HEK293 (cell line): ENCODE measurements at regions not wholly inside any gene's neighbourhood (a gene's known extent, or its start where the extent isn't known, plus 50 kb on each side); places are given as distances from the start of the nearest gene placed in this dataset.

Source experiments
- CTCF ChIA-PET: fragments of 350-600 bp; formaldehyde crosslinking; extraction: SDS; loops from one replicate; lab custom pipeline; 2021; ENCODE audit warnings: antibody characterized with exemption; lab: Yijun Ruan, JAX
- POLR2A ChIA-PET: fragments of 300-600 bp; formaldehyde crosslinking; extraction: SDS; loops from one replicate; lab custom pipeline; 2020; ENCODE audit warnings: antibody characterized with exemption, inconsistent platforms; lab: Yijun Ruan, JAX
- H3K27ac ChIP-seq: fragments of 200-500 bp; sonication (Bioruptor generic); 2 replicates; pipeline ENCODE4 v1.5.1; 2014; ENCODE audit warnings: low read depth, low read length, control low read depth, inconsistent platforms; ENCODE audit errors: extremely low read depth
- H3K36me3 ChIP-seq, 2 experiments: fragments of 200-500 bp in 1 of 2; sonication (Bioruptor generic) in 1 of 2; 1 replicate in 1 of 2; 2 replicates in 1 of 2; pipeline ENCODE4 v1.5.1; 2014 to 2017; ENCODE audit warnings: inconsistent platforms in 2 of 2, low read length in 2 of 2; ENCODE audit not compliant: control insufficient read depth in 2 of 2, insufficient read depth in 1 of 2
- H3K4me1 ChIP-seq: fragments of 200-500 bp; sonication (Bioruptor generic); 2 replicates; pipeline ENCODE4 v1.5.1; 2014; ENCODE audit warnings: mild to moderate bottlenecking, low read length, inconsistent platforms; ENCODE audit not compliant: control insufficient read depth, insufficient read depth
- H3K4me3 ChIP-seq: 2 replicates; pipeline ENCODE4 v1.5.1; 2011; ENCODE audit warnings: low read depth, mild to moderate bottlenecking, control low read depth, low read length, moderate library complexity
- H3K9me3 ChIP-seq: fragments of 200-500 bp; sonication (Bioruptor generic); 2 replicates; pipeline ENCODE4 v1.5.1; 2014; ENCODE audit warnings: low read depth, low read length, inconsistent platforms; ENCODE audit not compliant: control insufficient read depth, insufficient read depth
- GLI4 ChIP-seq: fragments of 450-650 bp; formaldehyde crosslinking; IDR thresholded peaks from 2 replicates; pipeline ENCODE4 v1.5.1; 2016; ENCODE audit warnings: missing biosample characterization, missing genetic modification characterization
- HOXA7 ChIP-seq: sonication (generic); formaldehyde crosslinking; IDR thresholded peaks from 2 replicates; pipeline ENCODE4 v1.8.1; 2022; ENCODE audit warnings: missing genetic modification reagents, borderline replicate concordance
- SCRT1 ChIP-seq: fragments of 450-650 bp; formaldehyde crosslinking; IDR thresholded peaks from 2 replicates; pipeline ENCODE4 v1.5.1; 2016; ENCODE audit warnings: missing biosample characterization, missing genetic modification characterization, borderline replicate concordance
- ZBTB7A ChIP-seq: fragments of 450-650 bp; formaldehyde crosslinking; IDR thresholded peaks from 2 replicates; pipeline ENCODE4 v1.5.1; 2016; ENCODE audit warnings: low read depth, missing biosample characterization, missing genetic modification characterization
- ZFP3 ChIP-seq: fragments of 450-650 bp; formaldehyde crosslinking; IDR thresholded peaks from 2 replicates; pipeline ENCODE4 v1.5.1; 2016; ENCODE audit warnings: low read depth, missing biosample characterization, missing genetic modification characterization
- ZFP37 ChIP-seq: fragments of 450-650 bp; formaldehyde crosslinking; IDR thresholded peaks from 2 replicates; pipeline ENCODE4 v1.5.1; 2016; ENCODE audit warnings: missing biosample characterization, missing genetic modification characterization
- ZNF146 ChIP-seq: fragments of 450-650 bp; formaldehyde crosslinking; IDR thresholded peaks from 2 replicates; pipeline ENCODE4 v1.5.1; 2016; ENCODE audit warnings: missing biosample characterization, missing genetic modification characterization
- ZNF16 ChIP-seq: fragments of 450-650 bp; formaldehyde crosslinking; IDR thresholded peaks from 2 replicates; pipeline ENCODE4 v1.5.1; 2016; ENCODE audit warnings: low read depth, missing biosample characterization, missing genetic modification characterization
- ZNF175 ChIP-seq: fragments of 450-650 bp; formaldehyde crosslinking; IDR thresholded peaks from 2 replicates; pipeline ENCODE4 v1.5.1; 2016; ENCODE audit warnings: missing biosample characterization, missing genetic modification characterization
- ZNF221 ChIP-seq: fragments of 450-650 bp; formaldehyde crosslinking; IDR thresholded peaks from 2 replicates; pipeline ENCODE4 v1.5.1; 2017; ENCODE audit warnings: missing biosample characterization, missing genetic modification characterization, borderline replicate concordance
- ZNF24 ChIP-seq: fragments of 450-650 bp; formaldehyde crosslinking; IDR thresholded peaks from 2 replicates; pipeline ENCODE4 v1.5.1; 2016; ENCODE audit warnings: missing biosample characterization, missing genetic modification characterization
- ZNF248 ChIP-seq: fragments of 450-650 bp; formaldehyde crosslinking; IDR thresholded peaks from 2 replicates; pipeline ENCODE4 v1.5.1; 2017; ENCODE audit warnings: missing biosample characterization, missing genetic modification characterization
- ZNF501 ChIP-seq: fragments of 450-650 bp; formaldehyde crosslinking; IDR thresholded peaks from 2 replicates; pipeline ENCODE4 v1.5.1; 2016; ENCODE audit warnings: missing biosample characterization, missing genetic modification characterization
- ZNF510 ChIP-seq: fragments of 450-650 bp; formaldehyde crosslinking; IDR thresholded peaks from 2 replicates; pipeline ENCODE4 v1.5.1; 2018; ENCODE audit warnings: mild to moderate bottlenecking, missing genetic modification characterization, missing biosample characterization; ENCODE audit not compliant: insufficient replicate concordance
- ZNF677 ChIP-seq: fragments of 450-650 bp; IDR thresholded peaks from 2 replicates; pipeline ENCODE4 v1.5.0; 2018; ENCODE audit warnings: missing biosample characterization, mild to moderate bottlenecking, missing genetic modification characterization, moderate library complexity
- ZSCAN23 ChIP-seq: fragments of 450-650 bp; formaldehyde crosslinking; IDR thresholded peaks from 2 replicates; pipeline ENCODE4 v1.5.1; 2016; ENCODE audit warnings: missing biosample characterization, missing genetic modification characterization
- TF ChIP-seq, protein P1 (sequence below): fragments of 450-650 bp; formaldehyde crosslinking; conservative IDR thresholded peaks from 2 replicates; pipeline ENCODE4 v1.5.1; 2016; ENCODE audit warnings: low read depth, missing biosample characterization, missing genetic modification characterization
- TF ChIP-seq, protein P2 (sequence below): fragments of 450-650 bp; formaldehyde crosslinking; IDR thresholded peaks from 2 replicates; pipeline ENCODE4 v1.5.1; 2016; ENCODE audit warnings: missing biosample characterization, missing genetic modification characterization, low read depth
- TF ChIP-seq, protein P3 (sequence below): fragments of 450-650 bp; formaldehyde crosslinking; IDR thresholded peaks from 2 replicates; pipeline ENCODE4 v1.5.1; 2016; ENCODE audit warnings: missing biosample characterization, missing genetic modification characterization

DNA sequence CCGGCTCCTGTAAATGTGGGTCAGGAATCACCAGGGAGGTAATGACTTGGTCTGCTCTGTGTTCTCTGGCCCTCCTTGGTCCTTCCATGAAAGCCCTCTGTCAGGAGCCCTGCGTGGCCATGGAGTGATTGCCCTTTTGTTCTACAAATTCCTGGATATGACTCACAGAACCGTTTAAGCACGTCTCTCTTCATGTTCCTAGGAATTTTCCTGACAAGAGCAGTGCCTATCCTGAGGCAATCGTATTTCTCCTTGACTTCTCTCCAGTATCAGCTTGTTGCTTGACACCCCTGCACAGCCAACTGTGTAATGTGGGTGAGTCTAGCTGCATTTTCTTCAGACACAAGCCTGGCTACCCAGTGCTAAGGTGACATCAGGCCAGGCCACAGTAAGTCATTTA is 274.3 kb upstream of the ZNF462 start:
- no peak overlapping the region for H3K27ac ChIP-seq

DNA sequence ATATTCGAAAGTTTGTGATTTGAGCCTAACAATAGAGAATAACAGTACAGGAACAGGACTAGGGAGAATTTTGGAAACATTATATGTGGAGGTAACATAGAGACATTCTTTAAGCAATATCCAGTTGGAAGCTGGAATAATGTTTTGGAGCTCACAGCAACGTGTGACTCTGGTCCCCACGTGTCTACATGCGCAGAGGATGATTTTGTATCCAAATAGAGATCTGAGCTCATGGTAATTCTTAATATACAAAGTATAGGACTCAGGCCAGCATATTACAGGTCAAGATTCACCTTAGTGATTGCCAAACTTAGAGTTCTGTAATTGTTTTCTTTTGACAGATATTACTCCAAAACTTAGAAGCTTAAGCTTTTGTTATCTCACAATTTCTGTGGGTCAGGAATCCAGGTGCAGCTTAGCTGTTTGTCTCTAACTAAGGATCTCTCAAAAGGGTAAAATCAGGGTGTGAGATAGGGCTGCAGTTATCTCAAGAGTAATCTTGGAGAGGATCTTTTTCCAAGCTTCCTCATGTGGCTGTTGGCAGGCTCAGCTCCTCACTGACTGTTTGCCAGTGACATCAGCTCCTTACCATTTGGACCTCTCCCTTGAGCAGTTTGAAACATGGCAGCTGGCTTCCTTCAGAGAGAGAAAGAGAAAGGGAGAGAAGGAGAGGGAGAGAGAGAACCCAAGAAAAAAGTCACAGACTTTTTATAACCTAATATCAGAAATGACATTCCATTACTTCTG is 272.0 kb upstream of the ZNF462 start:
- no peaks in the 10 kb centered on the region for H3K9me3 ChIP-seq
- H3K4me3 ChIP-seq = no peak overlapping the region
- ChIA-PET CTCF (interaction anchor here (0.6 kb wide), 1 partner anchor 34 kb away, joined by 3 read pairs; no protein-coding TSS in a partner anchor), POLR2A (no interaction called here)
- no peaks in the 10 kb centered on the region for H3K4me1 ChIP-seq
- TF ChIP-seq, protein P1, sequence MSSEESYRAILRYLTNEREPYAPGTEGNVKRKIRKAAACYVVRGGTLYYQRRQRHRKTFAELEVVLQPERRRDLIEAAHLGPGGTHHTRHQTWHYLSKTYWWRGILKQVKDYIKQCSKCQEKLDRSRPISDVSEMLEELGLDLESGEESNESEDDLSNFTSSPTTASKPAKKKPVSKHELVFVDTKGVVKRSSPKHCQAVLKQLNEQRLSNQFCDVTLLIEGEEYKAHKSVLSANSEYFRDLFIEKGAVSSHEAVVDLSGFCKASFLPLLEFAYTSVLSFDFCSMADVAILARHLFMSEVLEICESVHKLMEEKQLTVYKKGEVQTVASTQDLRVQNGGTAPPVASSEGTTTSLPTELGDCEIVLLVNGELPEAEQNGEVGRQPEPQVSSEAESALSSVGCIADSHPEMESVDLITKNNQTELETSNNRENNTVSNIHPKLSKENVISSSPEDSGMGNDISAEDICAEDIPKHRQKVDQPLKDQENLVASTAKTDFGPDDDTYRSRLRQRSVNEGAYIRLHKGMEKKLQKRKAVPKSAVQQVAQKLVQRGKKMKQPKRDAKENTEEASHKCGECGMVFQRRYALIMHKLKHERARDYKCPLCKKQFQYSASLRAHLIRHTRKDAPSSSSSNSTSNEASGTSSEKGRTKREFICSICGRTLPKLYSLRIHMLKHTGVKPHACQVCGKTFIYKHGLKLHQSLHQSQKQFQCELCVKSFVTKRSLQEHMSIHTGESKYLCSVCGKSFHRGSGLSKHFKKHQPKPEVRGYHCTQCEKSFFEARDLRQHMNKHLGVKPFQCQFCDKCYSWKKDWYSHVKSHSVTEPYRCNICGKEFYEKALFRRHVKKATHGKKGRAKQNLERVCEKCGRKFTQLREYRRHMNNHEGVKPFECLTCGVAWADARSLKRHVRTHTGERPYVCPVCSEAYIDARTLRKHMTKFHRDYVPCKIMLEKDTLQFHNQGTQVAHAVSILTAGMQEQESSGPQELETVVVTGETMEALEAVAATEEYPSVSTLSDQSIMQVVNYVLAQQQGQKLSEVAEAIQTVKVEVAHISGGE (tag by site-specific recombination) = no peak
- TF ChIP-seq, protein P2, sequence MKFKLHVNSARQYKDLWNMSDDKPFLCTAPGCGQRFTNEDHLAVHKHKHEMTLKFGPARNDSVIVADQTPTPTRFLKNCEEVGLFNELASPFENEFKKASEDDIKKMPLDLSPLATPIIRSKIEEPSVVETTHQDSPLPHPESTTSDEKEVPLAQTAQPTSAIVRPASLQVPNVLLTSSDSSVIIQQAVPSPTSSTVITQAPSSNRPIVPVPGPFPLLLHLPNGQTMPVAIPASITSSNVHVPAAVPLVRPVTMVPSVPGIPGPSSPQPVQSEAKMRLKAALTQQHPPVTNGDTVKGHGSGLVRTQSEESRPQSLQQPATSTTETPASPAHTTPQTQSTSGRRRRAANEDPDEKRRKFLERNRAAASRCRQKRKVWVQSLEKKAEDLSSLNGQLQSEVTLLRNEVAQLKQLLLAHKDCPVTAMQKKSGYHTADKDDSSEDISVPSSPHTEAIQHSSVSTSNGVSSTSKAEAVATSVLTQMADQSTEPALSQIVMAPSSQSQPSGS (tag by site-specific recombination) = no peak
- TF ChIP-seq ZSCAN23 (tag by site-specific recombination) (no peak), ZFP3 (tag by site-specific recombination) (no peak)
- H3K27ac ChIP-seq = no peak overlapping the region
- H3K36me3 ChIP-seq = no peaks in the 10 kb centered on the region

More for the DNA sequence above, 274.3 kb upstream of the ZNF462 start:
- Histone ChIP-seq H3K4me1 (no peaks in the 10 kb centered on the region), H3K9me3 (no peaks in the 10 kb centered on the region), H3K36me3 (no peaks in the 10 kb centered on the region), H3K4me3 (no peak overlapping the region)
- TF ChIP-seq ZNF16 (tag by site-specific recombination) (no peak), ZNF146 (tag by site-specific recombination) (no peak), ZNF24 (tag by site-specific recombination) (no peak), ZNF501 (tag by site-specific recombination) (no peak), ZBTB7A (no peak)
- ChIA-PET CTCF (interaction anchor here (0.6 to 0.9 kb wide), 2 partner anchors 275 to 550 kb away, joined by 3 read pairs; no protein-coding TSS in a partner anchor), POLR2A (no interaction called here)

DNA sequence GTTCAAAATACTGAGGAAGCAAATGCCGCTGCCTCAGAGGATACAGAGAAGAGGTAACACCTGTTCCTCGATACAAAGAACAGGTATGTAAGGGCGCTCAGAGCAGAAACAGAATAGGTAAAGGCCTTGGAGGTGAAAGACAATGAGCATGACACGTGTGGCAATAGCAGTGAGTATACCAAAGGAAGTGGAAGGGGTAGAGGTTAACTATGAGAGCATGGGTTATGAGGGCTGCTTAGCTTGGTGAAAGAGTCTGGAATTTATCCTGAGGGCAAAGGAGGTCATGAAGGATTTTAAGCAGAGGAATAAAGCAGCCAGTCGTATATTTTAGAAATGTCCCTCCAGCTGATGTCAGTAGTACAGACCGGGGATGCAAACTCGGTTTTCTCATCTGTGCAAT is 269.8 kb upstream of the ZNF462 start:
- Histone ChIP-seq H3K9me3 (no peaks in the 10 kb centered on the region), H3K4me1 (no peaks in the 10 kb centered on the region), H3K36me3 (no peaks in the 10 kb centered on the region), H3K4me3 (no peak overlapping the region), H3K27ac (no peak overlapping the region)
- POLR2A ChIA-PET = no interaction called here
- TF ChIP-seq ZNF248 (tag by site-specific recombination) = no peak
- TF ChIP-seq ZNF501 (tag by site-specific recombination) = no peak
- no peak for TF ChIP-seq GLI4 (tag by site-specific recombination)
- TF ChIP-seq SCRT1 (tag by site-specific recombination) = no peak
- TF ChIP-seq HOXA7 = no peak
- TF ChIP-seq ZNF510 (tag by site-specific recombination) = no peak
- no peak for TF ChIP-seq ZNF175 (tag by site-specific recombination)
- no peak for TF ChIP-seq ZNF677
- TF ChIP-seq, protein P3, sequence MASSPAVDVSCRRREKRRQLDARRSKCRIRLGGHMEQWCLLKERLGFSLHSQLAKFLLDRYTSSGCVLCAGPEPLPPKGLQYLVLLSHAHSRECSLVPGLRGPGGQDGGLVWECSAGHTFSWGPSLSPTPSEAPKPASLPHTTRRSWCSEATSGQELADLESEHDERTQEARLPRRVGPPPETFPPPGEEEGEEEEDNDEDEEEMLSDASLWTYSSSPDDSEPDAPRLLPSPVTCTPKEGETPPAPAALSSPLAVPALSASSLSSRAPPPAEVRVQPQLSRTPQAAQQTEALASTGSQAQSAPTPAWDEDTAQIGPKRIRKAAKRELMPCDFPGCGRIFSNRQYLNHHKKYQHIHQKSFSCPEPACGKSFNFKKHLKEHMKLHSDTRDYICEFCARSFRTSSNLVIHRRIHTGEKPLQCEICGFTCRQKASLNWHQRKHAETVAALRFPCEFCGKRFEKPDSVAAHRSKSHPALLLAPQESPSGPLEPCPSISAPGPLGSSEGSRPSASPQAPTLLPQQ (tag by site-specific recombination) = no peak
- no peak for TF ChIP-seq ZNF221
- no peak for TF ChIP-seq ZFP37 (tag by site-specific recombination)
- CTCF ChIA-PET = no interaction called here
